ENCODE measurements at regions not wholly inside any gene's neighbourhood (a gene's known extent, or its start where the extent isn't known, plus 50 kb on each side); places are given as distances from the start of the nearest gene placed in this dataset.
"Not testable (repeated sequence)": the region's sequence is repeated elsewhere in the genome, so short reads cannot be mapped to it uniquely, and the experiment has no call there.

DNA sequence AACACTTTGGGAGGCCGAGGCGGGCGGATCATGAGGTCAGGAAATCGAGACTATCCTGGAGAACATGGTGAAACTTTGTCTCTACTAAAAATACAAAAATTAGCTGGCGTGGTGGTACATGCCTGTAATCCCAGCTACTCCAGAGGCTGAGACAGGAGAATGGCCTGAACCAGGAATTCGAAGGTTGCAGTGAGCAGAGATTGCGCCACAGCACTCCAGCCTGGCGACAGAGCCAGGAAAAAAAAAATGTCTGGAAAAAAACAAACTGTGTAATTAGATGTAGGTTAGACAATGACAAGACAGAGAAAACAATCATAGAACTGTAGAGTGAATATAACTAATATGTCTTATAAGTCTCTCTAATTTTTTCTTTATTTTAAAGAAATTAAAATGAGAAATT lies 1002.5 kb upstream of the LCORL start:
- POLR2A ChIA-PET, result no interaction called here
- intact Hi-C loops (cut with micrococcal nuclease; ENCODE audit: unreplicated experiment), result no loop called here
- H3K4me1 ChIP-seq (ENCODE audit: control insufficient read depth, insufficient read depth, low read length), result no peaks in the 10 kb centered on the region
- CTCF ChIA-PET, result no interaction called here
- TF ChIP-seq TCF7L2 (IDR thresholded peaks at IDR 0.05; ENCODE audit: low read depth, low read length), result no peak
- TF ChIP-seq, protein P1, sequence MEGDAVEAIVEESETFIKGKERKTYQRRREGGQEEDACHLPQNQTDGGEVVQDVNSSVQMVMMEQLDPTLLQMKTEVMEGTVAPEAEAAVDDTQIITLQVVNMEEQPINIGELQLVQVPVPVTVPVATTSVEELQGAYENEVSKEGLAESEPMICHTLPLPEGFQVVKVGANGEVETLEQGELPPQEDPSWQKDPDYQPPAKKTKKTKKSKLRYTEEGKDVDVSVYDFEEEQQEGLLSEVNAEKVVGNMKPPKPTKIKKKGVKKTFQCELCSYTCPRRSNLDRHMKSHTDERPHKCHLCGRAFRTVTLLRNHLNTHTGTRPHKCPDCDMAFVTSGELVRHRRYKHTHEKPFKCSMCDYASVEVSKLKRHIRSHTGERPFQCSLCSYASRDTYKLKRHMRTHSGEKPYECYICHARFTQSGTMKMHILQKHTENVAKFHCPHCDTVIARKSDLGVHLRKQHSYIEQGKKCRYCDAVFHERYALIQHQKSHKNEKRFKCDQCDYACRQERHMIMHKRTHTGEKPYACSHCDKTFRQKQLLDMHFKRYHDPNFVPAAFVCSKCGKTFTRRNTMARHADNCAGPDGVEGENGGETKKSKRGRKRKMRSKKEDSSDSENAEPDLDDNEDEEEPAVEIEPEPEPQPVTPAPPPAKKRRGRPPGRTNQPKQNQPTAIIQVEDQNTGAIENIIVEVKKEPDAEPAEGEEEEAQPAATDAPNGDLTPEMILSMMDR (IDR thresholded peaks at IDR 0.05), result no peak
- no peak for TF ChIP-seq SIN3A (IDR thresholded peaks at IDR 0.05; ENCODE audit: borderline replicate concordance, insufficient read depth, low read depth, low read length)
- TF ChIP-seq POLR2AphosphoS5 (IDR thresholded peaks at IDR 0.05; ENCODE audit: low read depth, low read length), result no peak
- no peak for TF ChIP-seq REST (IDR thresholded peaks at IDR 0.05; ENCODE audit: insufficient read depth in 1 of 2, low read depth in 2 of 2, low read length in 1 of 2)
- no peaks in the 10 kb centered on the region for H3K27me3 ChIP-seq (ENCODE audit: control insufficient read depth, insufficient read depth, low read length)
- no TSS peak for BruUV-seq (replicated peaks)
- no peak for DNase-seq (ENCODE audit: low read depth, low spot score)
- no peak overlapping the region for H3K4me3 ChIP-seq (ENCODE audit: low read depth in 2 of 2, low read length in 2 of 2)
- in situ Hi-C loops (cut with HindIII; ENCODE audit: low pct_unique_long_range_greater_than_20kb, low sequenced_read_pairs), result no loop called here
- ATAC-seq, result no peak
- no peaks in the 10 kb centered on the region for H3K36me3 ChIP-seq (ENCODE audit: control insufficient read depth, insufficient read depth, low read length)
- H3K27ac ChIP-seq (ENCODE audit: low read length), result no peak overlapping the region
- H3K9me3 ChIP-seq (ENCODE audit: control insufficient read depth, insufficient read depth, low read depth, low read length), result no peaks in the 10 kb centered on the region

- Histone ChIP-seq H3K4me1 (ENCODE audit: control insufficient read depth, insufficient read depth, low read length) (no peaks in the 10 kb centered on the region), H3K27ac (ENCODE audit: low read length) (no peak overlapping the region), H3K4me3 (ENCODE audit: low read depth in 2 of 2, low read length in 2 of 2) (no peak overlapping the region), H3K27me3 (ENCODE audit: control insufficient read depth, insufficient read depth, low read length) (no peaks in the 10 kb centered on the region), H3K9me3 (ENCODE audit: control insufficient read depth, insufficient read depth, low read depth, low read length) (no peaks in the 10 kb centered on the region), H3K36me3 (ENCODE audit: control insufficient read depth, insufficient read depth, low read length) (no peaks in the 10 kb centered on the region)
- TF ChIP-seq POLR2AphosphoS5 (IDR thresholded peaks at IDR 0.05; ENCODE audit: low read depth, low read length), result no peak
- CTCF ChIA-PET, result no interaction called here
- BruUV-seq (replicated peaks), result no TSS peak
- POLR2A ChIA-PET, result no interaction called here
- intact Hi-C loops (cut with micrococcal nuclease; ENCODE audit: unreplicated experiment) (no loop called here), in situ Hi-C loops (cut with HindIII; ENCODE audit: low pct_unique_long_range_greater_than_20kb, low sequenced_read_pairs) (no loop called here)
- no peak for ATAC-seq
- DNase-seq (ENCODE audit: low read depth, low spot score), result no peak
Observed at GRCh38 chr4:19021617-19022016, 1000.1 kb upstream of the LCORL start.

DNA sequence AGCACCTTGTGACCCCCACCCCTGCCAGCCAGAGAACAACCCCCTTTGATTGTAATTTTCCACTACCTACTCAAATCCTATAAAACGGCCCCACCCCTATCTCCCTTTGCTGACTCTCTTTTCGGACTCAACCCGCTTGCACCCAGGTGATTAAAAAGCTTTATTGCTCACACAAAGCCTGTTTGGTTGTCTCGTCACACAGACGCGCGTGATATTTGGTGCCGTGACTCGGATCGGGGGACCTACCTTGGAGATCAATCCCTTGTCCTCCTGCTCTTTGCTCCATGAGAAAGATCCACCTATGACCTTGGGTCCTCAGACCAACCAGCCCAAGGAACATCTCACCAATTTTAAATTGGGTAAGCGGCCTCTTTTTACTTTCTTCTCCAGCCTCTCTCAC lies 995.0 kb upstream of the LCORL start:
- in situ Hi-C loops (cut with HindIII; ENCODE audit: low pct_unique_long_range_greater_than_20kb, low sequenced_read_pairs); POLR2A ChIA-PET: not testable (repeated sequence)
- CTCF ChIA-PET, result interaction anchor here (0.6 kb wide), 1 partner anchor 97 kb away, joined by 3 read pairs; no protein-coding TSS in a partner anchor

More for the DNA sequence above, 995.0 kb upstream of the LCORL start:
- H3K4me1 ChIP-seq (ENCODE audit: control insufficient read depth, insufficient read depth, low read length); H3K27ac ChIP-seq (ENCODE audit: low read length); BruUV-seq (replicated peaks); ATAC-seq; H3K4me3 ChIP-seq (ENCODE audit: low read depth in 2 of 2, low read length in 2 of 2); H3K9me3 ChIP-seq (ENCODE audit: control insufficient read depth, insufficient read depth, low read depth, low read length); H3K27me3 ChIP-seq (ENCODE audit: control insufficient read depth, insufficient read depth, low read length); DNase-seq (ENCODE audit: low read depth, low spot score); intact Hi-C loops (cut with micrococcal nuclease; ENCODE audit: unreplicated experiment); H3K36me3 ChIP-seq (ENCODE audit: control insufficient read depth, insufficient read depth, low read length): not testable (repeated sequence)

All from Panc1 (cell line).